Glutamatergic neuron (in vitro differentiated cells): ENCODE measurements at regions not wholly inside any gene's neighbourhood (a gene's known extent, or its start where the extent isn't known, plus 50 kb on each side); places are given as distances from the start of the nearest gene placed in this dataset.

Experiments
- DNase-seq: peaks from one replicate; pipeline ENCODE4 v3.0.0; 2022
- H3K27ac Mint-ChIP-seq: one replicate; pipeline ENCODE4 v1.8.0; 2020; ENCODE audit warnings: mild to moderate bottlenecking, mixed read lengths, inconsistent platforms; ENCODE audit not compliant: unreplicated experiment
- H3K27me3 Mint-ChIP-seq: one replicate; pipeline ENCODE4 v1.8.0; 2020; ENCODE audit warnings: mild to moderate bottlenecking, moderate library complexity, mixed read lengths, inconsistent platforms; ENCODE audit not compliant: unreplicated experiment
- H3K36me3 Mint-ChIP-seq: one replicate; pipeline ENCODE4 v1.8.0; 2020; ENCODE audit warnings: mild to moderate bottlenecking, mixed read lengths, inconsistent platforms; ENCODE audit not compliant: unreplicated experiment
- H3K4me1 Mint-ChIP-seq: one replicate; pipeline ENCODE4 v1.8.0; 2020; ENCODE audit warnings: mild to moderate bottlenecking, low read depth, mixed read lengths, inconsistent platforms; ENCODE audit not compliant: unreplicated experiment
- H3K4me3 Mint-ChIP-seq: one replicate; pipeline ENCODE4 v1.8.0; 2020; ENCODE audit warnings: mild to moderate bottlenecking, mixed read lengths, inconsistent platforms; ENCODE audit not compliant: unreplicated experiment
- H3K9me3 Mint-ChIP-seq: one replicate; pipeline ENCODE4 v1.8.0; 2020; ENCODE audit warnings: mild to moderate bottlenecking, moderate library complexity, mixed read lengths, inconsistent platforms; ENCODE audit not compliant: unreplicated experiment
- TF ChIP-seq, protein P1 (sequence below): fragments of 200-600 bp; sonication (generic); IDR thresholded peaks from one replicate; pipeline ENCODE4 v1.5.0; 2021; ENCODE audit not compliant: partially characterized antibody, unreplicated experiment

DNA sequence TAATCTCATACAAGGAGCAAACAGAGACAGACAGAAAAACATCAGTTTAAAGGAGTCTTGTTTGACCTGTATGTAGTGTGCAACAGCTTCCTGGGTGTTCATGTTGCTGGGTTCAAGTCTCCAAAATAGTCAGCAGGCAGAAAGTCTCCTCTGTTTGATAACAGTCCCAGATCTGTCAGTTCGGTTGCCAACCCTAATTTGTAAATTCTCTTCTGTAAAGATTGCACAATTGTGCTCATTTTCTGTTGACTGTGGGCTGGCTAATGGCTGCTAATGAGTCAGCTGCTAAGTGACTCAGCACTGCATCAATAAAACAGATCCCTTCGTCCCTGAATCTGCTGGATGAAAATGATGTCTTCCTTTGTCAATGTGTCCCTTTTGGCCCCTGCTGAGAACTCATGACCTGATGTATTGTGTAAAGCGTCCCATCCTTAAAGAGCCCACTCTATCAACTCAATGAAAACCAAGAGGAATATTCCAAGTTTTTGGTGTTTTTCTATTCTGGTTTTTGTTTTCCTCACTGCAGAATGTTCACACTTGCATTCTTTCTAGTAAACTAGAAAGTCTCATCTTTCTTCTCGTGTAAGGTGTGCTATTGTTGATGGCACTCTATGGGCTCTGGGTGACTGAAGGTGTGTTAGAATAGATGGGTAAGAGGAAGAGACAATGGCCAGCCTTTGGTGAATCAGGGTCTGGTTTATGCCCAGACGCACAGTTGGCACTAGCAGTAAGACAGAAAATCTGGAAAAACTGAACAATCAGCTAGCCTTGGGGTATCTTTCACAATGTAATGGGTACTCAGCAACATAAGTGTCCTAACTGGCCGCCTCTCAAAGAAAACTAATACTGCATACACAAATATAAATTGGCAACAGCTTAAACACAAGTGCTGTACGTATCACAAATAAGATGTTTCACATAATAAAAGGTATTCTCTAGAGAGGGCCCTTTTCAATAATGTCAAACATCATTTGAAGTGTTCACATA, 75.1 kb upstream of the SIPA1L2 start:
- no peak for DNase-seq
- Mint-ChIP-seq H3K27ac (no peak overlapping the region), H3K27me3 (no peaks in the 10 kb centered on the region), H3K4me3 (no peak overlapping the region), H3K4me1 (no peaks in the 10 kb centered on the region), H3K36me3 (no peaks in the 10 kb centered on the region), H3K9me3 (peaks cover 1% of the 10 kb centered on the region)
- TF ChIP-seq, protein P1, sequence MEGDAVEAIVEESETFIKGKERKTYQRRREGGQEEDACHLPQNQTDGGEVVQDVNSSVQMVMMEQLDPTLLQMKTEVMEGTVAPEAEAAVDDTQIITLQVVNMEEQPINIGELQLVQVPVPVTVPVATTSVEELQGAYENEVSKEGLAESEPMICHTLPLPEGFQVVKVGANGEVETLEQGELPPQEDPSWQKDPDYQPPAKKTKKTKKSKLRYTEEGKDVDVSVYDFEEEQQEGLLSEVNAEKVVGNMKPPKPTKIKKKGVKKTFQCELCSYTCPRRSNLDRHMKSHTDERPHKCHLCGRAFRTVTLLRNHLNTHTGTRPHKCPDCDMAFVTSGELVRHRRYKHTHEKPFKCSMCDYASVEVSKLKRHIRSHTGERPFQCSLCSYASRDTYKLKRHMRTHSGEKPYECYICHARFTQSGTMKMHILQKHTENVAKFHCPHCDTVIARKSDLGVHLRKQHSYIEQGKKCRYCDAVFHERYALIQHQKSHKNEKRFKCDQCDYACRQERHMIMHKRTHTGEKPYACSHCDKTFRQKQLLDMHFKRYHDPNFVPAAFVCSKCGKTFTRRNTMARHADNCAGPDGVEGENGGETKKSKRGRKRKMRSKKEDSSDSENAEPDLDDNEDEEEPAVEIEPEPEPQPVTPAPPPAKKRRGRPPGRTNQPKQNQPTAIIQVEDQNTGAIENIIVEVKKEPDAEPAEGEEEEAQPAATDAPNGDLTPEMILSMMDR: no peak

DNA sequence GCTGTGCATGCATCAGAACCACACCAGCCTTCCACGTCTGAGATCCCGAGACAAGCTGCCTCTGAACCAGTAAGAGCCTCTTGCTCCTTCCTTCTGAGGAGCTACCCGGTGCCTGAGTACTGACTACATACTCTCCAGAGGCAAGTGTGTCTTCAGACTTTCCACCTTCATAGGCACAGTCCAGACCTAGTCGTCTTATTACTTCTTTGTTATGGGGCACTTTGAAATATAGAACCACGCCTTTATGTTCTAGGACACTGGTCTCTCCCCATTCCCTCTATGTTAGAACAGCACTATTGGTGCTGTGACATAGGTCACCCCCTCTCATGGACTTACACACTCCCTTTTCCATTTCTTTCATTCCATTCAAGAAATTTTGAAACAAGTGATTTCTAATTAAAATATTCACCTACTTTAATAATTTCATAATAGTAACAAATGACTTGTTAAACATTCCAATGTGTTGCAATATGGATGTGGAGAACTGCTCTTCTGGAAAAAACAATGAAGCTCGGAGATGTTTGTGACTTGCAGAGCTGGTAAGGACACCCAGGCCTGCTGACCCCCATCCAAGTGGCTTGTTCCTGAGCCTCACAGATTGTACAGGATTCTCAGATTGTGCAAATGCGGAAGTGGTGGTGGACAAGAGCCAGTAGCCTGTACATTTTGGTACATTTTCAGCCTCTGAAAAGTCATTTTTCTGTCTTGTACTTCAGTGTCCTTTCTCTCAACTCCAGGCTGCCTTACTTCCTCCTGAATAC, 76.1 kb upstream of the SIPA1L2 start:
- Mint-ChIP-seq H3K4me1 (no peaks in the 10 kb centered on the region), H3K27me3 (no peaks in the 10 kb centered on the region), H3K9me3 (peaks cover 1% of the 10 kb centered on the region), H3K27ac (no peak overlapping the region), H3K36me3 (no peaks in the 10 kb centered on the region), H3K4me3 (no peak overlapping the region)
- DNase-seq: no peak
- TF ChIP-seq, protein P1: no peak

DNA sequence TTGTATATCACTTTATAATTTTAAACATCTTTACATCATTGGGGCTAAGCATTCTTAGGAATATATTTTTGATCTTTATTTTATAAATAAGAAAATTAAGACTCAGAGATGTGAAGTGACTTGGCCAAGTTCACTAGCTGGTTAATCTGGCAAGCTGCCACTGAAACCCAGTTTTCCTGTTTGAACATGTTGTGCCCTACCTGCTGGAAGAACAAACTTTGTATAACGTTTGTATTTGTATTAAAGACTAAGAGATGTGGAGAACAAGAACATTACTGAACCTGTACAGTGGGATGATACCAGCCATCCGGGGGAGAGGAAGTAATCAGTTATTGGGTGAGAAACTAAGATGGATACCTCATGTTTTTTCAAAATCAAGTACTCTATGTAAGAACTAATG, 77.2 kb upstream of the SIPA1L2 start:
- Mint-ChIP-seq H3K36me3 (no peaks in the 10 kb centered on the region), H3K27ac (no peak overlapping the region), H3K4me1 (no peaks in the 10 kb centered on the region), H3K4me3 (no peak overlapping the region), H3K9me3 (peaks cover under 1% of the 10 kb centered on the region), H3K27me3 (no peaks in the 10 kb centered on the region)
- no peak for DNase-seq
- TF ChIP-seq, protein P1: no peak

DNA sequence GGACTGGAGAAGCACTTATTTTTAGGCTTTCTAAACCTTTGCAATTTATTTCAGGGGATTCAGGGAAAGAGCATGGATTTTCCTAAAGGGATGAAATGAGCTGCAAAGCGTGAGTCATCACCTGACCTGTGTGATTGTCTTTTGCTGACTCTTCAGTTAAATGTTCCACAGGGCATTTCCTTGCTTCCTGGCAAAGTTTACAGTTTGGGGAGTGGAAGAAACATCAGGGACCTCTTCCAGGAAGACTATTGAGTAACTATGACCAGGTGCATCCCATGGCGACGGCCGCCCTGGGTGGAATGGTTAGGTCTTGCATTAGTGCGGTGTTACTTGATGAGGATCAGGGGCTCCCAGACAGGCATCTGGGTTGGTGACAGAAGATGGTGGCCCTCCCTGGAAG, 79.5 kb upstream of the SIPA1L2 start:
- no peaks in the 10 kb centered on the region for H3K36me3 Mint-ChIP-seq
- TF ChIP-seq, protein P1: no peak
- H3K4me3 Mint-ChIP-seq: no peak overlapping the region
- H3K27ac Mint-ChIP-seq: no peak overlapping the region
- no peaks in the 10 kb centered on the region for H3K9me3 Mint-ChIP-seq
- H3K27me3 Mint-ChIP-seq: no peaks in the 10 kb centered on the region
- no peak for DNase-seq
- no peaks in the 10 kb centered on the region for H3K4me1 Mint-ChIP-seq
